ENCODE measurements at regions not wholly inside any gene's neighbourhood (a gene's known extent, or its start where the extent isn't known, plus 50 kb on each side); places are given as distances from the start of the nearest gene placed in this dataset.

- TF ChIP-seq POLR2A (IDR thresholded peaks at IDR 0.05; ENCODE audit: extremely low read depth, insufficient read length) (no peak), MYC (IDR thresholded peaks at IDR 0.05; ENCODE audit: low read depth, low read length) (no peak)
These were observed 178.0 kb upstream of the TMCO5A start for GRCh38 chr15:37756407-37756806.

Measured in NB4 (cell line).